ENCODE measurements at regions not wholly inside any gene's neighbourhood (a gene's known extent, or its start where the extent isn't known, plus 50 kb on each side); places are given as distances from the start of the nearest gene placed in this dataset.

DNA sequence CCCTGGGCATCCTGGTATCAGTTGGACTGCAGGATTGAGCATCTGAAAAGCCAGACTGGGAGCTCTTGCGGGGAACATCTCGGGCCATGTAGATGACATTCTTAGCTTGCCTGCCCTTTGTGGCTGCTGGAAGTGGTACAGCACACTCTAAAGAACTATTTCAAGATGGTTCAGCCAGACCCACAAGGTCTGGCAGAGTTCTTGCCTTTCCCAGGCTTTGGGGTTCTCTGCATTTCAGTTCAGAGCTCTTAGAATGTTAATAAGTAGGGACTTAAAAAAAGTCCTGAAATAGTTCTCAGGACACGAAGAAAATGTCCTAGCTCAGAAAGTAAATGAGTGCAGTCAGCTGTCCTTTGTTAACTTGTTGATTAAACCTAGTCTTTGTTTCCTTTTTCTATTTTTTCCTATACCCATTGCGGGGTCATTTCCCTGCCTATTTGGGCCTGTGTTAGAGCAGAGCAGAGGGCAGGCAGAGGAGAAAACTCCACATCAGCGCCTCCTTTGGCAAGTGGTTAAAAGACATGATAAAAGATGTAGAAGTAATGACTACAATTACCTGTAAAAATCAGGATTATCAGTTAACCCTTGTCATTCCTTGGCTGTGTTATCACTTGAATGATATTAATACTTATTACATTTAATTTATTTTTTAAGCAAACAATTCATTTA lies 291.5 kb downstream of the ZSWIM6 start:
- DNase-seq: no peak

DNA sequence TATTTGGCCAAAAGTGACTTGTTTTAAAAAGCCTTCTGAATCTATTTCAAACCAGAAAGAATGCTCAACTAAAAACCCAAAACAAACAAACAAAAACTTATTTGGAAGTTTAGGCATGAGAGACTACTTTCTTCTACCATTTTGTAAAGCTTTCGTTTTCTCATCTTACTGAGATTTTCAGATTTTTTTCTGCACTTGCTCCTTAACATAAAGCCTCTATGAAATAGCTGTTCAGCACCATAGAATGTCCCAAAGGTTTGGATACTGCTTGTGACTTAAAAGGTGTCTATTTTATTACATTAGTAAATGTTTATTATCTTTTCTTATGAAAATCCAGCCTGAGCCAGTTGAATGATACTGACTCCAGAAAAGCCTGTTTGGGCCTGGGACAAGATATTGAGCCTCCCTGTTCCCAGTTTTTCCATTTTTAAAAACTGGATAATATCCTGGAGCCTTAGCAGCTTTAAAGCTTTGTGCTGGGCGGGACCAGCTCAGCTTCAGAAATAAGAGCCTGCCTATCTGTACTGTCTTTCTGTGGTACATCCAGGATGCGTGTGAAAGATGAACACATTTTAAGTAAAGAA lies 292.6 kb downstream of the ZSWIM6 start:
- DNase-seq: no peak

DNA sequence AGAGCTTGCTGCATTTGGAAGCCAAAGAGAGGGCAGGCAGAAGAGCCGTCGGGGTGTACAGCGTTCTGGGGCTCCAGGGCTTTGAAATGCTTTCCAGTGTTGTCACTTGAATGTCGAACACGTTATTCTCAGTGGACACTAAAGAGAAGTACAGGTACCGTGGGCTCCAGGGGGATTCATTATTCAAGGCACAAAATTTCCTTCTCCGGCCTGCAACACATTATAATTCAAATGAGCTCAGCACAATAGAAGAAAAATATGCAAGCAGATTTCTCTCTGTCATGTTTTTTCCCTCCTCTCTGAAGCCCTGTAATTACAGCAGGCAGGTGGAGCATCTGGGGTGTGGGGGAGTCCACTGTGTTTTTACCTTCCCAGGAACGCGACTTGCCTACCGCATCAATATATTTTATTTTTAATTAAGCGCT lies 293.1 kb downstream of the ZSWIM6 start:
- no peak for DNase-seq

DNA sequence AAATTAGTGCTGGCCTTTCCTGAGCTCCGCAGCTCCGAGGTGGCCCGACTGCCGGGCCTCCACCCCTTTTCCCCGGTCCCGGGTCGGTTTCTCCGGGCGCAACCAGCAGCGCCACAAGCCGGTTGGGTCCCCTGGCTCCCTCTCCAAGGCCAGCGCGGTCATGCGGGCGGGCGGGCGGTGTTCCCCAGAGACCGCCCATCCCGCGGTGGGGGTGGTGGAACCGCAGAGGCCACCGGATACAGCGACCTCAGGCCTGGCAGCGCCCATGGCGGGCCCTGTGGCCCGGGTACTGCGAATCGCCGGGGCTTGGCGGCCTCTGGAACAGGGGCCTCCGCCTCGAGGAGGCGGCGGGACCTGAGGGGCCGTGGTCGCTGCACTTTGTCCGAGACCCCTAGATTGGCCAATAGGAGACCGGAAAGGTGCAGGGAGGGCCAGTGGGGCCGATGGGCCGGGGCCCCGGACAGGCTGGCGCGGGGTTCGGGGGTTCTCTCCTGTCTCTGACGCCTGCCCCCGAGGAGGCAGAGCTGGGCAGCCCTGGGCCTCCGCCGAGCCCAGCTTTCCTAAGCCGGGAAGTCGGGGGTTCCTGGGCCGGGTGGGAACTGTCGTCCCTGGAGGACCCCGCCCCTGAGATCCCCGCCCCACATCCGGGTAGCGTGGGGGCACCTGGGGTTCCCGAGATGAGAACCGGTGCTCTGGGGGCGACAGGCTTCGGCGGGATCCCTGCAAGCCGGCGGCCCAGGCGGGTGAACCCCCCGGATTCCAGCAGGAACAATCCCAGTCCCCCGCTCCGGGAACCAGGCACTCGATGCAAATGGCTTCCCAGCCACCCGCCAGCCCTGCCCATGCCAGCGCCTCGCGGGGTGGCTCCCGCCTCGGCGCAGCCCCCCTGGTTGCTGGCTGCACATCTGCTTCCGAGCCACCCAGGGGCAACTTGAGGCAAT lies 293.9 kb downstream of the ZSWIM6 start:
- DNase-seq: peak in 1 of 4 experiments; percentile 4

DNA sequence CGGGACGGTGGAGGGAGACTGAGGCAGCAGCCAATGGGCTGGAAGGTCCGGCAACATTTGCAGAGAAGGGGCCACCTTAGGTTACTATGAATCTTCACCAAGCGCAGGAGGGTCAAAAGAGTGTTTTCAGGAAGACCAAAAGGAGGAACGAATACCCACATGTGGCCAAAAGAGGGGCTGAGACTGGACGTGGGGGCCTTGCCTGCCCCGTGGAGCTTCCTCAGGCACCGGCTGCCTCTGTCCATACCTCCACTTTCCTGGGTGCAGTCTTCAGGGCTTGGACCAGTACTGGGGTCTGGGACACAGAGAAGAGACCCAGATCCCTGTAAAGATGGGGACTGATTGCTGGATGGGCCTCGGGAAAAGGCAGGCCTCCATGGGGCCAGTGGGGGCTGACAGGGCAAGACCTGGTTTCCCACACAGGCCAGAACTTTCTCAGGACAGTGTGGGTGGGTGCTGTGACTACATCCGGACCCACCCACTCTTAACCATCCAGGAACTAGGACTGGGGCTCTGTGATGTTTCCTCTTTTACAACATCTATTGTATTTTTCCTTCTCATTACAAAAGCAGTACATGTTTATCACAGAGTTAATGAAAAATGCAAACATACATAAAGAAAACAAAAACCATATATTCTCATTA lies 294.7 kb downstream of the ZSWIM6 start:
- no peak for DNase-seq

DNA sequence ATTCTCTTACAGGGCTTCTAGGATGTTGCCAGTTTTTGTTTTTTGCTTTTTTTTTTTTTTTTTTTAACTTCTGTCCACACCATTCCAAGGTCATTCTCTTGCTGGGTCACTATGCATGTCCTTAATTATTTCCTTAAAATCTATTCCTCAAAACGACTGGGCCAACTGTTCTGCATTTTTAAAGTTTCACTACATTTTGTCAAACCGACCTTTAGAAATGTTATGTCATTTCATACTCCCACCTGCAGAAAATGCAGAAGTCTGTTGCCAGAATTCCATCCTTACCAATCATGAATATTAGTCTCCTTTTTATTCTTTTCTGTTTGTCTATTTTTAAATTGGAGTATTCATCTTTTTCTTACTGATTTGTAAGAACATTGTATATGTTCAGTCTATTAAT lies 295.5 kb downstream of the ZSWIM6 start:
- DNase-seq: no peak

DNA sequence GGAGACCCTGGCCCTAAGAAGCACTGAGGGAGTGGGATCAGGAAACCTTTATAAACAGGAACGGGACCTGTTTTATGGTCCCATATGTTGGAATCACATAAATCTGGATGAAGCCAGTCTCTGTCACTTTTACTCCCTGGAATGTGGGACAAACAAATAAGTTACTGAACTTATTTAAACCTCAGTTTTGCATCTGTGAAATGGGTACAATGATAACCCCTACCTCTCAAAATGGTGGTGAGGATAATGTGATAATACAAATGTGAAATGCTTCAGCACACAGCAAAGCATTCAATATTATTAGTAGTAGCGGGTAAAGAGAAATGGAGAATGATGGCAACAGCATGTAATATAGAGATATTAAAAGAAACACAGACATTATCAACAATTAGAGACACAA lies 298.9 kb downstream of the ZSWIM6 start:
- no peak for DNase-seq

DNA sequence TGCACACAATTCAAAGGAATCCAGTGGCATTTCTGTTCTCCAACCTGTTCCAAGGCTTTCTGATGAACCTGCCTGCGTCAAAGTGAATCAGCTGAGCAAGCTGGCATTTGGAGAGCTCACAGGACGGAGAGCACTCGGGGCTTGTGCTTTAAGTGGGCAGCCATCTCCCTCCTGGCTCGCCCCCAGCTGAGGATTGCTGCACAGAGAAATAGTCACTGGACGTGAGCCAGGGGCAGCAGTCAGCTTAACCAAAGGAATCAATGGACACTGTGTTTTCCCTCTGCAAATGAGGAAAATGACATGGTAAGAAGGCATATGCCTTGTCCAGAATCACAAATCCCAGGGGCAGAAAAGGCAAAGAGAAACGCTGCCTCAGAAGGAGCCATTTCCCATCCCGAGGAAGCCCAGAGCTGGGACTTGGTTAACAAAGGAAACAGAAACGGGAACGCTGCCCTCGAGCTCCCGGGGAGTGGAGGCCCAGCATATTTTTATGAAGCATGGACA lies 299.4 kb downstream of the ZSWIM6 start:
- no peak for DNase-seq

DNA sequence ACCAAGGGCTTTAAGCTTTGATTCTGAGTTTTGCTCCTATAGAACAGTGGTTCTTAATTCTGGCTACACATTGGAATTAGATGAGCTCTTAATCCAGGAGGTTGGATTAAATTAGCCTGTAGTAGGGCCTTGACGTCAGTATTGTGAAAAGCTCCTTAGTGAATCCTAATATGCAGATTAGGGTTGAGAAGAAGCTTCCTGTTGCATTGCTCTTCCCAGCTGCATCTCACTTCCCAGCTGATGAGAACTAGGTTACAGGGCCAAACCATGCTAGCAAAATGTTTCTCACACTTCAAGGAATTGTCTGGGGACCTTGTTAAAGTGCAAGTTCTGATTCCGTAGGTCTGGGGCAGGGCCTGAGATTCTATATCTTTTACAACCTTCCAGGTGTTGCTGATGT lies 300.0 kb downstream of the ZSWIM6 start:
- no peak for DNase-seq

DNA sequence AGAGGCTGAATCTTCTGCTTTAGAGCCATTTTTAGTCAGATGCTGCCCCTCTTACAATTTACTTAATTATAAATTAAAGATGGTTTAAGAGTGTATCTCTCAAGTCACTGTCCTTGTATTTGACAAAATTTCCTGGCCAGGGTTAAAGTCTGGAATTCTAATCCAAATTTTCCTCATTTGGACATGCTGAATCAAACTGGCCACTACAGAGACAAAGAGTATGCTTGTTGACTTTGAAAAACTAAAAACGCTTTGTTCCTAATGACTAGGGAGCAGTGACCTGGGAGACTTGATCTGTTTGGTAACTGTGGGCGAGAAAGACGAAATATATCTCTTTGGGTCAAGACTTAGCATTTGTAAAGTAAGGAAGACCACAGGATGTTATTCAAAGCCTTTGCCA lies 303.2 kb downstream of the ZSWIM6 start:
- DNase-seq: no peak

DNA sequence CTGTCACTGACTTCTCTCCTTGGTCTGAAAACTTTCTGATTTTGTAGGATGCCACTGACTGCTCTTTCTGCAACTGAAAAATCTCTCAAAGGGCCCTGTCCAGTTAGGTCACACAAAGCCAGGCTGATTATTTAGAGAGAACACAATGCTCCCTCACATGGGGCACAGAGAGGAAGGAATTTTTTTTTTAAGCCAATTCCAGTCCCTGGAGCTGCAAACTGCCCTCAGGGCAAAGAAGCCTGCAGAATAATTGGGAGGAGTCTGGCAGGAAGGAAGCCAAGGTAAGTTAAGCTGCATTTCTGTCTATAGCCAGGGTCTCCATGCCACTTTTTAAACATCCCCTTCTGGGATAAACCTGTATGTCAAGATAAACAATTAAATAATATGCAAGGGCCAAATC lies 305.5 kb downstream of the ZSWIM6 start:
- no peak for DNase-seq

DNA sequence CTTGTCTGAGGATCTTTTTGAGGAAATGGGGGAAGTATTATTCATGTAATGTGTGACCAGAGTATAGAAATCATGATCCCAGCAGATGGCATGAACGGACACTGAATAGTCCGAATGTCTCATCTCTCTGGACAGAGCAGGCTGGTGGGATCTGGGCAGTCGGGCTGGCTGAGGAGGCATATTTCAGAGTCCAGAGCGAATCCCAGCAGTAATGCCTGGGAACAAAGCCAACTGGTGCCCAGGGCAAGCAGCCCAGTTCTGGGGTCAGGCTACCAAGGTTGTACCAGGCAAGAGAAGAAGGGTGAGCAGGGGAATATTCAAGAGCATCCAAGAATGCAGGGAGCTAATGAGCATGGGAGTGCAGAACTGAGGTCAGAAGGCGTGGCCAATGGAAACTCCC lies 306.4 kb downstream of the ZSWIM6 start:
- no peak for DNase-seq

DNA sequence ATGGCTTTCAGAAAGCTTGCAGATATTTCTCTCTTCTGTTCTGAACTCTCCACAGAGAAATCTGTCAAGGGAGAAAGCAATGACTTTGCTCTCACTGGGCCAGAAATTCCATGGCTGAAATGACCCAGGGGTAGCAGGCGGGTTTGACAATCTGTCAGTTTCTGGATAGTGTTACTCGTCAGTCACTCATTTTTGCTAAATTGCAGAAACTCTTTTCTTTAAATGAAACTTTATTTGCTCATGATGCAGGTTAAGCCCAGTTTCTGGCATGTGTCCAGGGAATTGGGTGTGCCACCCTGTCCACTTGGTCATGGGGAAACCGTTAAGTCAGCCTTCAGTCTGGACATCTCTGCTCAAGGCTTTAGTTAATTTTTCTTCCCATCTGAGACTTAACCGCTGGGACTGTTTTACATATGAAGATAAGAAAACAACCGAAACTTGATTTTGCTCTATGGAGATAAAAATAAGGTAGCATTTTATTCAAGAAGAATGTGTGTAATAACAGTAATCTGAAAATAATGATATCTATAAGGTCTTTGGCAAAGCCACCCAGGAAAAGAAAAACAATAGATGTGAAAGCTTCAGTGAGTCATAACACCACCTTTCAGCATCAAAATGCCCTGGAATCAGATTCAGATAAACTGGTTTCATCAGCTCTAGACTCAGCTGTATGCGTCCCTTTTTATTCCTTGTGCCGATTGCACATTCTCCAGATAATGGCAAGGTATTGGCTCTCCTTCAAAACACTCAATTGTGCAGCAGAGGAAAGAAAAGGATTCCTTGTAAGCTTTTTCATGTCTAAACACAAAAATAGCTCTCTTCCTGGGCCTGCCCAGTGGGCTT lies 308.3 kb downstream of the ZSWIM6 start:
- no peak for DNase-seq

DNA sequence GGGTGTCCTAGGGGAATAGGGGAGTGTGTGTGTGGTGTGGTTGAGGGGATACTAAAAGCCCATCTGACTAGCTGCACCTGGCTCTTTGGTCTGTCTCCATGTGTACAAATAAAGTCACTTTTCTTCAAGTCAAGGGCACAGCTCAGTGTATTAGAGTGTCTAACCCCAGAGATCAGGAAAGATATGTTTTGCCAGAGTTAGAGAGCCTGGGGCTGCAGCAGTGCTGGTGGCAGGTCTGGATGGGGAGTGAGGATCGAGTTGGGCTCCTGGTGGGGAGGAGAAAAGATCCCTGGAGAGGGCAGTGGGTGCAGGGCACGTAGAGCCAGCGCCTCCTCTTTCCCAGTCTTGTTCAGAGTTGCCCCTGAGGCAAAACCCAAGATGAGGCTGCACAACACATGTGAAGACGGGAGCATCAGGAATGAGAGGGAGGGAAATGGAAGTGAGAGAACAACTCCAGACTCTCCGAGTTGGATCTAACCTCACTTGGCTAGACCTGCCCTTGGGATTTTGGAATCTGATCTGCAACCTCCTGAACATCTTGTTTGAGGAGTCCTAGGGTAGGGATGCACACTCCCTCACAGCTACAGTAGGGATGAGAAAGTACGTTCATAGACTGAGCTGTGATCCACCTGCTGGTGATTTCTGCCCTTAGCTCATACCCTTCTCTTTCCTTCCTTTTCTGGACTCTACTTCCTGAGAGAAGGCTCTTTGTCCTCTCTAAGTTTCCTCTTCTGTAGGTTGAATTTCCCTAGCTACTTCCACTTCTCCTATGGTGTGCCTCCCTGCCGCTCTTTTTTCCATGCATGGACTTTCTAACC lies 309.9 kb downstream of the ZSWIM6 start:
- no peak for DNase-seq

DNA sequence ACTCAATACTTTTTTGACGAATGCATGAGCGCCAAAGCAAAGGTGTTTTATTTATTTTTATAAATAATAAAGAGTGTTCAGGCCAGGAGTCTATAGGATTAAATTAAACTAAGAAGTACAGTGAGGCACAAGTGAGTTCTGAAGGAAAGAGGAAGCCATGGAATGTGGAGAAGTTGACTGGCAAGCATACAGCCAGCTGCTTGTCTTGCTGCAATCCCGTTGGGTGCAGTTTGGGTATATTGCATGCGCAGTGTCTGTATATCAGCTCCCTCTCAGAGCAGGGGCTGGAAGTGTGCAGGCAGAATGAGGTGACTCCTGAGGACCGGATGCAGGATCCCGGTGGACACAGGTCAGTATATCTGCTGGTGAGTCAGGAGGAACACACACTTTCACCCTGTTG lies 315.6 kb downstream of the ZSWIM6 start:
- DNase-seq: no peak

DNA sequence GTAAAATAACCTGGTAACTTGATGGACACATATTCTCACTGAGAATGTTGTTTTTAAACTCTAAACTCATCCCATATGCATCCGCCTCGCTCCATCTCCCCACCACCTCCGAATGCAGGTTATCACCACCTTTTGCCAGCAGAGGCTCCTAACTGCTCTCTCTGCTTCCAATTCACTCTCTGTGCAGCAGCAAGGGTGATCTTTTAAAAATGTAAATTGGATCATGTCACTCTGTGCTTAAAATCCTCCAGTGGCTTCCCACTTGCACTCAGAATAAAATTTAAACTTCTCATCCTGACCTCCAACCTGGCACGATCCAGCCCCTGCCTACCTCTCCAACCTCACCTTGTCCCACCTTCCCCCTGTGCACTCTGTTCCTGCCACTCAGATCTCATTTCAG lies 317.2 kb downstream of the ZSWIM6 start:
- DNase-seq: no peak

DNA sequence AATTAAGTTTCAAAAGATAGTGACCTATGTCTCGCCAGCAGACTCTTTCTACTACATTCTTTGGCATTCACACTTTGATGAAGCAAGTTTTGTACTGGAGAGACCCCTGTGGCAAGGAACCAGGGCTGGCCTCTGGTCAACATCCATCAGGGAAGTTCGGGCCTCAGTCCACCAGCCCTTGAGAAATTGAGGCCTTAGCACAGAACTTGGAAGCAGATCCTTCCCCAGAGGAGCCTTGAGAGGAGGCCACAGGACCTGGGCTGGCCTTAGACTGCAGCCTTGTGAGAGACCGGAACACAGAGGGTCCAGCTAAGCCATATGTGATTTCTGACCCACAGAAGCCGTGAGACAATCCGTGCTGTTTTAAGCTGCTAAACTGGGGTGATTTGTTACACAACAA lies 317.9 kb downstream of the ZSWIM6 start:
- no peak for DNase-seq

DNA sequence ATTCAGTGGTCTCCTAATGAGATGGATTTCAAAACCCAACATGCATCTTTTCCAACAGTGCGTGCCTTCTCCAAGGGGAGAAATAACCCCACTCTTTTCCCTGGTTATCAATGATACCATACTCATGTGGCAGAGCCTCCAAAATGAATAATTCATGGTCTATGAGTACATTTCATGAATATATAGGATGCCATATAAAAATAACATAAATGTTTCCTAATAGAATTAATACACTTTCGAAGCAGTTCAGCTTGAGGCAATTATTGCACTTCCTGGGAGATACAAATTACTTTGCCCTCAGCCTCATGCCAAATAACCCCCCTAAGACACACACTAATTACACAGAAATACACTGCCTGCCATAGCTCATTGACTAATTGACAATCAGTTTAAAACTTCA lies 318.6 kb downstream of the ZSWIM6 start:
- DNase-seq: no peak

DNA sequence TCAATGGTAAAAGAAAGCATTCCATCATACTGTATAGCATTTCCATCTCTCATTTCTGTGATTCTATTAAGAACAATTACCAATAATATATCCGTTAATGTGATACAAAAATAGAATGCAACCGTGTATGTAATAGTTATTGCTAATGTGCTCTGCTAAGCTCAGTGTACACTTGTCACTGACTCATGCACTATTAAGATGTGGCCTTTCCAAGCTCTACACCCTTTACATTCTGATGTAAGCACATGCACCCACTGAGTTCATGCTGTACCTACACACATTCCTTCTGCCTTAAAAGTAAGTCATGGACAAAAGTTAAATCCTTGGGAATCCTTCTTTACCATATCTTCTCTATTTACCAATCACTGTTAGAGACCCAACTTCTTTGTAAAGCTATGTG lies 319.1 kb downstream of the ZSWIM6 start:
- DNase-seq: no peak

DNA sequence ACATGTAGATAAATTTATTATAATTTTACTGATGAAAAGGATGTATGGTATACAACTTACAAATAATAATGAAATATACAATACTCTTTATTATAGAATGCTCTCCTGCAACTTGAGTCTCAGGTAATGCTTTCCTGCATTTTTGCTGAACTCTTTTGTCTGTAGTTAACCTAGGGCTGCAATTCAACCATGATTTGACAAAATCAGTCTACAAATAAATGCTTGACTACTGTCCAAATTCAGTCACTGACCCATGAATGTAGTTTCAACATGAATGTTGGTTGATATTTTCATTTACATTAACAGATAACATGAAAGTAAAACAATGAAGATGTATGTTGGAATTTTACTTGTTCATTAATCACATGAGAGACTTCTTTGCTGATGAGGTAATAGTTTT lies 320.9 kb downstream of the ZSWIM6 start:
- DNase-seq: no peak

DNA sequence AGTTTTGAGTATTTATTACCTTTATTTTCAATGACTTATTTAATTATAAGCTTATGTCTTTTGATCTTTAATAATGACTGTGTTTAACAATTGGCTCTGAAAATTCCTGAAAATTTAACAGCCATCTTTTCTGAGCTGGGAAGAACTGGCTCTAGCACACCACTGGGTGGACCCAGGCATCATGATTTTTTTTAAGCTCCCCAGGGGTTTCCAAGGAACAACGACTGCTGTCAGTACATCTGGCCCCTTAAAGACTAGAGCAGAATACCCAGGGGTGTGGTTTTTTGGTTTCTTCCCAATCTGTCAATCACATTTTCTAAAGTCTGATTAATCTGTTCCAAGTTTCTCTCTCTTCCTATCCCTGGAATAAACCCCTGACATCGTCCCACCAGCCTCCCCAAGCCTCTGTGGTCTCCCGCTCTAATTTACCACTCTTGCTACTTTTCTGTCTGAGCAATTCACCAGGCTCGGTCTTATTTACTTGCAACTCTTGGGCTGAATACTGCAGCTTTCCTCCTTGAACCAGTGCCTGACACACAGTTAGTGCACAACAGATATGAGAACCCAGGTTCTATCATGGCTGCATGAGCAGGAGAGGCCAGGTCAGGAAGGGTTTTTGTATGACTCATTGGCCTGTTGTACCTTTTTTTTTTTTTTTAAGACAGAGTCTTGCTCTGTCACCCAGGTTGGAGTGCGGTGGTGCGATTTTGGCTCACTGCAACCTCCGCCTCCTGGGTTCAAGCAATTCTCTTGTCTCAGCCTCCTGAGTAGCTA lies 321.9 kb downstream of the ZSWIM6 start:
- no peak for DNase-seq
